ENCODE measurements at regions not wholly inside any gene's neighbourhood (a gene's known extent, or its start where the extent isn't known, plus 50 kb on each side); places are given as distances from the start of the nearest gene placed in this dataset.

DNA sequence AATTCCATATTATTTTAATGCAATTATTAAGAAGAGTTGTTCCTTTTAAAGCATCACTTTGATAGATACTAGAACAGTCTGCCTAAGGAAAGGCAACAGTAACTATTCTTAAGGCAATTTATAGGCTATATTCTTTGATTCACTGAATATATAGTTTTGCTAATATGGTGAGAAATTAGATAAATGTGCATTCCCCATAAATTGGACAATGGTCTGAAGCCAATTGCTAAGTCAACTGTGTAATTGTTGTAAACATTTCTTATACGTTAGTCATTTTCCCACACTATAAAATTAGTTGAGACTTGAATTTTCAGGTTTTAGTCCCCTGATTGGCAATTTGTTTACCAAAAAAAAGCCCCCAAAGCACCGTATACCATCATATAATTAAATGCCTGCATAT, 263.0 kb upstream of the NECTIN3 start:
- no peak for DNase-seq (ENCODE audit: low read depth)
- H3K4me3 ChIP-seq (ENCODE audit: control insufficient read depth, low read depth, low read length), result no peak overlapping the region
- TF ChIP-seq, protein P1, sequence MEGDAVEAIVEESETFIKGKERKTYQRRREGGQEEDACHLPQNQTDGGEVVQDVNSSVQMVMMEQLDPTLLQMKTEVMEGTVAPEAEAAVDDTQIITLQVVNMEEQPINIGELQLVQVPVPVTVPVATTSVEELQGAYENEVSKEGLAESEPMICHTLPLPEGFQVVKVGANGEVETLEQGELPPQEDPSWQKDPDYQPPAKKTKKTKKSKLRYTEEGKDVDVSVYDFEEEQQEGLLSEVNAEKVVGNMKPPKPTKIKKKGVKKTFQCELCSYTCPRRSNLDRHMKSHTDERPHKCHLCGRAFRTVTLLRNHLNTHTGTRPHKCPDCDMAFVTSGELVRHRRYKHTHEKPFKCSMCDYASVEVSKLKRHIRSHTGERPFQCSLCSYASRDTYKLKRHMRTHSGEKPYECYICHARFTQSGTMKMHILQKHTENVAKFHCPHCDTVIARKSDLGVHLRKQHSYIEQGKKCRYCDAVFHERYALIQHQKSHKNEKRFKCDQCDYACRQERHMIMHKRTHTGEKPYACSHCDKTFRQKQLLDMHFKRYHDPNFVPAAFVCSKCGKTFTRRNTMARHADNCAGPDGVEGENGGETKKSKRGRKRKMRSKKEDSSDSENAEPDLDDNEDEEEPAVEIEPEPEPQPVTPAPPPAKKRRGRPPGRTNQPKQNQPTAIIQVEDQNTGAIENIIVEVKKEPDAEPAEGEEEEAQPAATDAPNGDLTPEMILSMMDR (conservative IDR thresholded peaks at IDR 0.05; ENCODE audit: control insufficient read depth, insufficient read depth, low read depth, low read length), result no peak

DNA sequence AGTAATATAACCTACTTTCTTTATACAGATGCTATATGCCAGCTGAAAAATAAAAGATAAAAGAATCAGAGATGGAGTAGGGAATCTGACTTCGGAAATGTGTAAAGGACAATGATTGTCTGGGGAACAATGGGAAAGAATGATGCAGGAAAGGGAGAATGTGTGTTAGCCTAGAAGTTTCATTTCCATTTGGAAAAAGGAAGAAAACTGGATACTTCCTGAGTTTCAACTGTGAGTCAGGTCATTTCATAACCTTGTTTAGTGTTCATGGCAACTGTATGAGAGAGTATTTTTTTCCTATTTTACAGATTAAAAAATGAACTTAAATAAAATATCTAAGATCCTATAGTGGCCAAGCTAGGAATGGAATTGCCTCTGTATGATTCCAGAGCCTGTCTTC, 261.3 kb upstream of the NECTIN3 start:
- peak; percentile 65 for DNase-seq (ENCODE audit: low read depth)
- TF ChIP-seq, protein P1 (conservative IDR thresholded peaks at IDR 0.05; ENCODE audit: control insufficient read depth, insufficient read depth, low read depth, low read length), result no peak

DNA sequence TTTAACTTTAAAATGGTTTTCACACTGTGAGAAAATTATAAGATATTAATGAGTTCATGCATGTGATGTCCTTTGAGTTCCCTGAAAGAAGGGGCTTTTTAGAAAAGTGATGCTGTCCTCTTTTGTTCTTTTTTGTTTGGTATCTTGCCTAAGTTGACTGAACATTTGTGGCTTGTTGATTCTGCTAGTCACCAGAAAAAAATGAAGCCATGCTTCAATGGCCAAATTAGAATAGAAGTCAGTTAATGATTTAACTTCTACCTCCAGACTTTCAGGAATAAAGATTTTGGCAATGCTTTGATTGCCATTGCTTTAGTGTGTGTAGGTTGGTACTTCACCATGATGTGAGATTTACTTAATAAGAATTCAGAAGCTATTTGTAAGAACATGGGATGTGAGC, 260.6 kb upstream of the NECTIN3 start:
- TF ChIP-seq, protein P1 (conservative IDR thresholded peaks at IDR 0.05; ENCODE audit: control insufficient read depth, insufficient read depth, low read depth, low read length), result no peak
- H3K4me3 ChIP-seq (ENCODE audit: control insufficient read depth, low read depth, low read length), result no peak overlapping the region
- DNase-seq (ENCODE audit: low read depth), result peak; percentile 51

More for the DNA sequence above, 261.3 kb upstream of the NECTIN3 start:
- H3K4me3 ChIP-seq (ENCODE audit: control insufficient read depth, low read depth, low read length), result no peak overlapping the region

DNA sequence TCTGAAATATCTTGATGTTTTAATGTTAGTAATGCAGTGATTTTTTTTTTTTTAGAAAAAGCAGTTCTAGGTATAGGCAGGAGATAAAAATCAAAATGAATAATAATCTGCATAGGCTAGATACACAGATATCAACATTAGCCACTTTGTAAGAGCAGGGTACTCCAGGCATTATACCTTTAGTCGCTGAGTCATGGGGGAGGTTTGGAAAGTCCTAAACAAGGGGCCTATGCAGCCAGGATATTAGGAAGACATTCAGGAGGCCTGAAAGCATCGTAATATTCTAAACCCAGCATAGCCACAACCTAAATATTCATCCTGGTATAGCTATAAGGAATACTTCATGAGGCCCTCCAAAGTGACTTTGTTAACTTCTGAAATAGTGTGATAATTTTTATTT, 258.1 kb upstream of the NECTIN3 start:
- no peak for DNase-seq (ENCODE audit: low read depth)
- no peak overlapping the region for H3K4me3 ChIP-seq (ENCODE audit: control insufficient read depth, low read depth, low read length)
- TF ChIP-seq, protein P1 (conservative IDR thresholded peaks at IDR 0.05; ENCODE audit: control insufficient read depth, insufficient read depth, low read depth, low read length), result no peak

DNA sequence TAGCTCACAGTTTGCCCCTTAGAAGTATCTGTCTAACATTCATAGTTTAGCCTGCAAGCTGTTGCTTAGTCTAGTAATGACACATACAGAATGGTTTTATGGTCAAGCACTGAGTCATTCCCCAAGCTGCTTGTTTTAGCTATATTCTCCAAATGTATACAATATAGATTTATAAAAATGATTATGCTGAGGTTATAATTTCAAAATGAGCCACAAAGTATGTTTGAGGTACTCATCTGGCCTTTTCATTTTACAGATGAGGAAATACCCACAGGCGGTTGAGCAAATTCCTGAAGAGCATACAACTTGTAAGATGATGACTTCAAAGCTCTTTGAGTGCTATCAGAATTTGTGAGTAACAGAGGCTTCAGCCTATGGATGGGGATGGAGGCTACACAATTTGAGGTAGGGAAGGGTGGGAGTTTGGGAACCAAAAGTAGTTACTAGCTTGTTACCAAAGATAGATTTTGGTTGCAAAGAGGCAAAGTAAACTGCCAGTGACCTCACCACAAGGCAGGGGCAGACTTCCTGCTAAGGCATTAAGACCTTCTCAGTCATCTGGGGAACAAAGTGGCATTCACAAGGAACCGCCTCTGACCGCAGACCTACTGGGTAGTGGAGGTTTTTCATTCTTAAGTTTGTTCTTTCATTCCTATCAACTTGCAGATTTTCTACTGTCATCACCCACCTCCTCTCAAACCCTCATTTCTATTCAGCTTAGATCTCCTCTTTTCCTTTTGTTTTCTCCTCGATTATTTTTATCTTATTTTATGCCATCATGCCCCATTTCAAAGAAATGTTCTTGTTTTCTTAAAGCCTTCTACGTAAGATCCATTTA, 257.2 kb upstream of the NECTIN3 start:
- H3K4me3 ChIP-seq (ENCODE audit: control insufficient read depth, low read depth, low read length), result no peak overlapping the region
- peak; percentile 85 for DNase-seq (ENCODE audit: low read depth)
- TF ChIP-seq, protein P1 (conservative IDR thresholded peaks at IDR 0.05; ENCODE audit: control insufficient read depth, insufficient read depth, low read depth, low read length), result no peak

DNA sequence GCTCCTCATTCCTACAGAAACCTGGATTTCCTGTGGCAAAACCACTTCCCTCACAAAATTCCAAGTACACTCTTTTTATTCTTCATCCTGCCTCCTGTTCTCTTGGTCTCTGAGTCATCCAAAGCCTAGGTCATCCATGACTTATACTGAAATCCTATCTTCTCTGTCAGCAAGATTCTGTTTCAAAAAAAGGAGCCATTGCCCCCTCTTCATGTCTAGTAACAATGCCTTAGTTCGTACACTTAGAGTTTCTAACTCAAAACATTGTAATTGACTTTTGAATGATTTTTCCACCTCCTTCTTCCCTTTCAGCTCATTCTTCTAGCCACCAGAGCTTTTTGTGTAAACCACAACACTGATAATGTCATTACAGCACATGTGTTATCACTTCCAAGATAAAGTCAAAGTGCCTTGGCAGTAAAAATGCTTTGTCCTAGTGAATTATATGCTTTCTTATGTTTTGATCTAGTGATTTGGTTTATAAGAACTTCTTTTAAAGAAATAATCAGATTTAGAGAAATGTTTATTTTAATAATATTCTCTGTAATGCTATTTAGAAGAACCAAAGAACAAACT, 256.5 kb upstream of the NECTIN3 start:
- DNase-seq (ENCODE audit: low read depth), result peak; percentile 91
- TF ChIP-seq, protein P1 (conservative IDR thresholded peaks at IDR 0.05; ENCODE audit: control insufficient read depth, insufficient read depth, low read depth, low read length), result no peak
- H3K4me3 ChIP-seq (ENCODE audit: control insufficient read depth, low read depth, low read length), result no peak overlapping the region
